HG03354 (cell line): ENCODE measurements at regions not wholly inside any gene's neighbourhood (a gene's known extent, or its start where the extent isn't known, plus 50 kb on each side); places are given as distances from the start of the nearest gene placed in this dataset.

ENCODE experiments used
- ATAC-seq: cut with Tn5 transposase; IDR thresholded peaks from one replicate; pipeline ENCODE4 v1.9.1; 2021; ENCODE audit warnings: mild to moderate bottlenecking; ENCODE audit not compliant: unreplicated experiment, poor library complexity, severe bottlenecking

- no peak for ATAC-seq
These were observed 348.7 kb downstream of the ETS1 start for GRCh38 chr11:128238521-128239265.

DNA sequence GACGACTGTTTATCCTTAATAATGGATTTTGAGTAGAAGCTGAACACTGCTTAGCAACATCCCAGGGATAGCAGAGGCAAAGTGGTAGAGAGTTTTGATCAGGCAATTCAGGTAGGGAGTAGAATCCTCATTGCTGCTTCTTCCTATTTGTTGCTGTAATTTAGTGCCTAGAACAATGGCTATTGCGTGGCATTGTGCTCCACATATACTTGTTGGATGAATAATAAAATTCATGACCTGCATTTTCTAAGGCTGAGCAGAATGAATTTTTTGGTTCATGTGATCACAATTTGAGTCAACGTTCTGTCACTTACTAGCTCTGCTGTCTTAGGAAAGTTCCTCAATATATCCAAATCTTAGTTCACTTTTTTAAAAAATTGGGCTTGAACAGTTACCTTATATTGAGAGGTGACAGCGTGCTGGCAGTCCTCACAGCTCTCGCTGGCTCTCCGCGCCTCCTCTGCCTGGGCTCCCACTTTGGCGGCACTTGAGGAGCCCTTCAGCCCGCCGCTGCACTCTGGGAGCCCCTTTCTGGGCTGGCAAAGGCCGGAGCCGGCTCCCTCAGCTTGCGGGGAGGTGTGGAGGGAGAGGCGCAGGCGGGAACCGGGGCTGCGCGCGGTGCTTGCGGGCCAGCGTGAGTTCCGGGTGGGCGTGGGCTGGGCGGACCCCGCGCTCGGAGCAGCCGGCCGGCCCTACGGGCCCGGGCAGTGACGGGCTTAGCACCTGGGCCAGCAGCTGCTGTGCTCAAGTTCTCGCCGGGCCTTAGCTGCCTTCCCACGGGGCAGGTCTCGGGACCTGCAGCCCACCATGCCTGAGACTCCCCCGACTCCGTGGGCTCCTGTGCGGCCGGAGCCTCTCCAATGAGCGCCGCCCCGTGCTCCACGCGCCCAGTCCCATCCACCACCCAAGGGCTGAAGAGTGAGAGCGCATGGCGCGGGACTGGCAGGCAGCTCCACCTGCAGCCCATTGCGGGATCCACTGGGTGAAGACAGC is 350.6 kb downstream of the ETS1 start:
- ATAC-seq: no peak

DNA sequence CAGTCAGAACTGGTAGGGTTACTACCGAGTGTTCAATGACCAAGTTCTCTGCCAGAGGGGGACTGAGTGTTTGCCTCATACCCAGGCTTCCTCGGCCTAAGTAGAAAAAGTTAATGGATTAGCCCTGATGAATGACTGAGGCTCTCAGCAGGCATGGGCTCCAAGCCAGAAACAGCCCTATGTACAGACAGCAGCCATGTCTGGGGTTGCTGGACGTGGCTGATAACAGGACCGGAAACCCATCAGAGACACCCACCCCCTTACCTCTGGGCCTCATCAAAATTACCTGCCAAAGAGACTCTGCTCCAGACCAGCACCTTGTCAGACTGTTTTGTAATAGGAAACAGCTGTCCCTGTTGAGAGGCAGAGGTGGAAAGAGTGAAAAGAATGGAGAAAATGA is 351.4 kb downstream of the ETS1 start:
- no peak for ATAC-seq

DNA sequence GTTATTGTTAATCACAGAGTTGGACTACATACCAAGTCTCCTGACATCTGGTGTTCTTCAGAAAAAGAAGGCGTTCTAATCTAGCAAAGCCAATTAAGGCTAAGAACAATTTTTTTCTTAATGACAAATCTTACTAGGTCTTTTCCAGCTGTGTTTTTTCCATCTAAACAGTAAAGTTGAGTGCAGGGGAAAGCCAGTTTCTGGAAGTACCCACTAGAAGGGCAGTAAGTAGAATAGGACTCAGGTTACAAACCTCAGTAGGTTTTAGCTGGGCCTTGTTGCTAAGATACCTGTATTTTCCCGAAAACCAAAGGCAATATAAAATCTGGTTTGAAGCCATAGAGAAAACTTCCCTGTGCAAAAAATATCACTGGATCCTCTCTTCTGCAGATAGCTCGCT is 351.9 kb downstream of the ETS1 start:
- no peak for ATAC-seq

DNA sequence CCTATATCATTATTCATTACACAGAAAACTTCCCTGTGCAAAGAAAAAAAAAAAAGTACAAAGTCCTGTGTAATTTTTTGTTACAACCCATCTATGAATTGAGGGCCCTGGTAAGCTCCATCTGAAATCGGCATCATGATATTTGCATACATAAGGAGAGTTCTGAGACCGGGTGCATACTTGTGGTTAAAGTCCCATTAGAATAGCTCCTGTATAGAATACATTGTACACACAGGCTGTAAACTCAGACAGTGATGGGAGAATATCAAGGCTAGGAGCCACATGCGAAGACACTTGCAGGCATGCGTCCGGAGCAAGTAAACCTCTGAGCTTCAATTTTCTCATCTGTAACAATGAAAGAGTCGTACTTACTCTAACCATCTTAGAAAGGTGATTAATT is 353.2 kb downstream of the ETS1 start:
- no peak for ATAC-seq

GRCh38 chr11:128232588-128232987 is 354.8 kb downstream of the ETS1 start:
- no peak for ATAC-seq

GRCh38 chr11:128231845-128232410 is 355.4 kb downstream of the ETS1 start:
- ATAC-seq: no peak

DNA sequence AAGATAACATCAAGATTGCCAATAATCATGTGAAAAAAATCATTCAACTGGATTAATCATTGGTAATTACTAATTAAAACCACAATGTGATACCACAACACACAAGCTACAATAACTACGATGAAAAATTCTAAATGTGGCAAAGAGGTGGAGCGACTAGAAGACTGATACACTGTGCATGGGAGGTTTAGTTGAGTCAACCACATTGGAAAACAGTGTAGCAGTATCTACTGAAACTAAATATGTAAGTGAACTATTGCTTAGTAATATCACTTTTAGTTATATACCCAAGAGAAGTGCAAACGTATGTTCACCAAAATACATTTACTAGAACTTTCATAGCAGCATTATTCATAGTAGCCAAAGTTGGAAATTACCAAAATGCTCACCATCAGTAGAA is 359.9 kb downstream of the ETS1 start:
- ATAC-seq: no peak

DNA sequence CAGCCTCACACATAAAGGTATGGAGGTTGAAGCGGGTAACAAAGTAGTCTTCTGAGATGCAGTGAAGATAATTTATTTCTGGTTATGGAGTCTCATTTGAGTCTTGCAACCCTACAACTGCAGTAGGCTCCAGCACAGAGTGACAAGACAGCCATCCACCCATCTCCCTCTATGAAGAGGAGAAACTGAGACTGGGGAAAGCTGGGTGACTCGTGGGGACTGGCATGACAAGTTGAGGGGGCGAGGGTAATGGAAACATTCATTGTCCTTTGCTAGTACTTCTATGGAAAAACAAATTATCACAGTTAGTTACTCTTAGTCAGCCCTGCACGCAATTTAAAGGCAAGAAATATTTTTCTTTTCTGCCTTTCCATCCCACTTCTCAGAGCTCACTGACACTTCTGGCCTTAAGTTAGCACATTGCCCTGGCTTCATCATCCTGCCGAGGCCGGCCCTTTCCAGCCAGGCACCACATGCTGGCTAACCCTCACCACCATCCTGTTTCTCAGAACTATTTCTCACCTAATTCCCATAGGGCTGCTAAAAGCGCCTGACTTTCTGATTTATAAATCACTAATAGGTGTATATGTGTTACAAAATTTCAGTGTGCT is 361.1 kb downstream of the ETS1 start:
- ATAC-seq: no peak

- ATAC-seq: no peak
These were observed 365.0 kb downstream of the ETS1 start for GRCh38 chr11:128222245-128222884.

- no peak for ATAC-seq
These were observed 367.6 kb downstream of the ETS1 start for GRCh38 chr11:128219731-128220120.

- ATAC-seq: no peak
These were observed 371.2 kb downstream of the ETS1 start for GRCh38 chr11:128216198-128216597.

GRCh38 chr11:128215238-128215882 is 372.0 kb downstream of the ETS1 start:
- ATAC-seq: no peak

DNA sequence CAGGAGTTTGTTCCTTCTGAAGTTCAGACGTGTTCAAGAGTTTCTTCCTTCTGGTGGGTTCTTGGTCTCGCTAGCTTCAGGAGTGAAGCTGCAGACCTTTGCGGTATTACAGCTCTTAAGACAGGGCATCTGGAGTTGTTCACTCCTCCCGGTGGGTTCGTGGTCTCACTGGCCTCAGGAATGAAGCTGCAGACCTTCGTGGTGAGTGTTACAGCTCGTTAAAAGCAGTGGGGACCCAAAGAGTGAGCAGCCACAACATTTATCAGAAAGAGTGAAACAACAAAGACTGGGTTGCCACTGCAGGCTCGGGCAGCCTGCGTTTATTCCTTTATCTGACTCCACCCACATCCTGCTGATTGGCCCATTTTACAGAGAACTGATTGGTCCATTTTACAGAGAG is 373.1 kb downstream of the ETS1 start:
- ATAC-seq: no peak

GRCh38 chr11:128213461-128213860 is 373.9 kb downstream of the ETS1 start:
- ATAC-seq: no peak

- ATAC-seq: no peak
These were observed 375.0 kb downstream of the ETS1 start for GRCh38 chr11:128212324-128212723.

DNA sequence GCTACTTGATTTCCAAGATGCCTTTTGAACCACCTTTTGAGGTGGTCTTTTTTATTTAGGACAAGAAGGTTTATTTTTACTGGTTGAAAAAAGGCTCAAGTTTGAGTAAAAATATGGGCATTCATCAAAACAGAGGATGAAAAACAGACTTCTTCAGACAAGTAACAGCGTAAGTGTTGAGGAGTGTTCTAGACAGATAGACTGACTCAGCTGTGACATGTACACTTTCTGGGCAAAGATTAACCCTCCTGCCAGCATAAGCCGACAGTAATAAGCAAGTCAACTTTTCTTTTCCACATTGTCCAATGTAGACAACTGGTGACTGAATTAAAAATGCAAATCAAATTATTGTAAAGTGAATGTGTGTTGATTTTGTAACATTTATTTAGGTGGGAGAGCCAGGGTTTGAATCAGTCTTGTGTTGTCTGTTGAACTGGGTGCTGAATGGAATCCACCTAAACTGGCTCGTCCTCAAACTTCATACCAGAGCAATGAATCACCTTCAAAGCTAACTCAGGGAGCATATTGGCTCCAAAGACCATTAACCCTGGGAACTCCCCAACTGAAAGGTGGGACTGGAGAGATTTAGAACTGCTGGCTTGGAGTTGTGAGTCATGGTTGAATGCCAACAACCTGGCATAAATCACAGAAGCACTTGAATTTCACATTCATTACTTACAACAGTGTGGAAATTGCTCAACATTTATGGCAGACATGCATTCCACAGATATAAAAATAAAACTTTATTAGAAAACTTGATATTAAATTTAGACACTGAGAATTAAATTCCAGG is 377.0 kb downstream of the ETS1 start:
- no peak for ATAC-seq

GRCh38 chr11:128209138-128209435 is 378.3 kb downstream of the ETS1 start:
- ATAC-seq: no peak
